Neural cell (in vitro differentiated cells): ENCODE measurements at regions not wholly inside any gene's neighbourhood (a gene's known extent, or its start where the extent isn't known, plus 50 kb on each side); places are given as distances from the start of the nearest gene placed in this dataset.

ENCODE experiments used
- H2AFZ ChIP-seq: fragments of 200-600, 300-800 bp; sonication (generic), shearing (Covaris generic); 2 replicates; pipeline ENCODE4 v1.6.0; 2014; ENCODE audit warnings: low read depth, mild to moderate bottlenecking, antibody characterized with exemption, low read length, moderate library complexity
- H3F3A ChIP-seq: fragments of 200-600 bp; shearing (Covaris generic); 2 replicates; pipeline ENCODE4 v1.6.1; 2016; ENCODE audit warnings: mild to moderate bottlenecking, moderate library complexity, mixed read lengths, antibody characterized with exemption, low read length; ENCODE audit not compliant: insufficient read depth, poor library complexity, severe bottlenecking
- H3K27ac ChIP-seq: fragments of 200-600, 300-800 bp; sonication (generic), shearing (Covaris generic); 2 replicates; pipeline ENCODE4 v1.5.1; 2014; ENCODE audit warnings: mild to moderate bottlenecking, low read length, moderate library complexity
- H3K27me3 ChIP-seq: fragments of 300-800, 200-600 bp; sonication (generic), shearing (Covaris generic); 2 replicates; pipeline ENCODE4 v1.6.0; 2014; ENCODE audit warnings: mild to moderate bottlenecking, low read depth, low read length, moderate library complexity; ENCODE audit not compliant: insufficient read depth
- H3K36me3 ChIP-seq: fragments of 300-800, 200-600 bp; sonication (generic), shearing (Covaris generic); 2 replicates; pipeline ENCODE4 v1.5.1; 2014; ENCODE audit warnings: mild to moderate bottlenecking, antibody characterized with exemption, low read length, moderate library complexity; ENCODE audit not compliant: insufficient read depth
- H3K4me2 ChIP-seq: fragments of 300-800, 200-600 bp; sonication (generic), shearing (Covaris generic); 2 replicates; pipeline ENCODE4 v1.6.0; 2014; ENCODE audit warnings: mild to moderate bottlenecking, low read length
- H3K4me3 ChIP-seq: fragments of 300-800, 200-600 bp; sonication (generic), shearing (Covaris generic); 2 replicates; pipeline ENCODE4 v1.5.1; 2014; ENCODE audit warnings: mild to moderate bottlenecking, low read length, moderate library complexity
- H3K79me2 ChIP-seq: fragments of 200-600 bp; shearing (Covaris generic); replicated peaks from 2 replicates; pipeline ENCODE4 v1.6.0; 2014; ENCODE audit warnings: mild to moderate bottlenecking, low read length, moderate library complexity; ENCODE audit not compliant: insufficient read depth
- H3K9ac ChIP-seq: fragments of 300-800, 200-600 bp; sonication (generic), shearing (Covaris generic); 2 replicates; pipeline ENCODE4 v1.6.1; 2016; ENCODE audit warnings: mild to moderate bottlenecking, low read length, mixed read lengths
- H3K9me2 ChIP-seq: fragments of 200-600 bp; shearing (Covaris generic); 2 replicates; pipeline ENCODE4 v1.6.1; 2016; ENCODE audit warnings: mild to moderate bottlenecking, low read length, mixed read lengths; ENCODE audit not compliant: insufficient read depth
- H3K9me3 ChIP-seq: fragments of 200-600, 300-800 bp; sonication (generic), shearing (Covaris generic); 2 replicates; pipeline ENCODE4 v1.6.1; 2016; ENCODE audit warnings: mild to moderate bottlenecking, mixed run types, low read length, moderate library complexity, mixed read lengths
- H4K20me1 ChIP-seq: fragments of 200-600 bp; shearing (Covaris generic); 2 replicates; pipeline ENCODE4 v1.6.1; 2016; ENCODE audit warnings: mild to moderate bottlenecking, mixed run types; ENCODE audit not compliant: insufficient read depth
- EP300 ChIP-seq: fragments of 450-650 bp; conservative IDR thresholded peaks from 2 replicates; pipeline ENCODE4 v1.6.1; 2014; ENCODE audit warnings: antibody characterized with exemption, mild to moderate bottlenecking, moderate library complexity; ENCODE audit not compliant: poor library complexity, severe bottlenecking
- EZH2 ChIP-seq: fragments of 200-600, 300-800 bp; shearing (Covaris generic), sonication (generic); IDR thresholded peaks from 2 replicates; pipeline ENCODE4 v1.6.1; 2014; ENCODE audit warnings: antibody characterized with exemption, low read length, borderline replicate concordance, mild to moderate bottlenecking; ENCODE audit not compliant: insufficient read depth, poor library complexity, severe bottlenecking
- MXI1 ChIP-seq: fragments of 450-650 bp; conservative IDR thresholded peaks from 2 replicates; pipeline ENCODE4 v1.6.1; 2014; ENCODE audit warnings: antibody characterized with exemption, mild to moderate bottlenecking; ENCODE audit not compliant: poor library complexity, severe bottlenecking
- POLR2AphosphoS5 ChIP-seq: IDR thresholded peaks from 2 replicates; pipeline ENCODE4 v1.6.1; 2012
- RAD21 ChIP-seq: fragments of 450-650 bp; conservative IDR thresholded peaks from 2 replicates; pipeline ENCODE4 v1.6.1; 2014; ENCODE audit warnings: antibody characterized with exemption, mild to moderate bottlenecking, moderate library complexity
- REST ChIP-seq: IDR thresholded peaks from 2 replicates; pipeline ENCODE4 v1.6.1; 2012; ENCODE audit warnings: borderline replicate concordance
- SMC3 ChIP-seq: fragments of 450-650 bp; conservative IDR thresholded peaks from 2 replicates; pipeline ENCODE4 v1.6.1; 2014; ENCODE audit warnings: antibody characterized with exemption, mild to moderate bottlenecking, moderate library complexity; ENCODE audit not compliant: poor library complexity
- TAF1 ChIP-seq: IDR thresholded peaks from 2 replicates; pipeline ENCODE4 v1.6.1; 2012; ENCODE audit warnings: low read depth
- TF ChIP-seq, protein P1 (sequence below): fragments of 450-650 bp; IDR thresholded peaks from 2 replicates; pipeline ENCODE4 v1.5.1; 2014; ENCODE audit warnings: antibody characterized with exemption, mild to moderate bottlenecking, moderate library complexity; ENCODE audit not compliant: poor library complexity, severe bottlenecking

- no peaks in the 10 kb centered on the region for H3F3A ChIP-seq
- H3K27ac ChIP-seq: no peak overlapping the region
- H3K9me2 ChIP-seq: no peaks in the 10 kb centered on the region
- no peak overlapping the region for H2AFZ ChIP-seq
- TF ChIP-seq RAD21 (no peak), EP300 (no peak), TAF1 (no peak), REST (no peak), EZH2 (no peak), MXI1 (no peak), SMC3 (no peak), POLR2AphosphoS5 (no peak)
- TF ChIP-seq, protein P1, sequence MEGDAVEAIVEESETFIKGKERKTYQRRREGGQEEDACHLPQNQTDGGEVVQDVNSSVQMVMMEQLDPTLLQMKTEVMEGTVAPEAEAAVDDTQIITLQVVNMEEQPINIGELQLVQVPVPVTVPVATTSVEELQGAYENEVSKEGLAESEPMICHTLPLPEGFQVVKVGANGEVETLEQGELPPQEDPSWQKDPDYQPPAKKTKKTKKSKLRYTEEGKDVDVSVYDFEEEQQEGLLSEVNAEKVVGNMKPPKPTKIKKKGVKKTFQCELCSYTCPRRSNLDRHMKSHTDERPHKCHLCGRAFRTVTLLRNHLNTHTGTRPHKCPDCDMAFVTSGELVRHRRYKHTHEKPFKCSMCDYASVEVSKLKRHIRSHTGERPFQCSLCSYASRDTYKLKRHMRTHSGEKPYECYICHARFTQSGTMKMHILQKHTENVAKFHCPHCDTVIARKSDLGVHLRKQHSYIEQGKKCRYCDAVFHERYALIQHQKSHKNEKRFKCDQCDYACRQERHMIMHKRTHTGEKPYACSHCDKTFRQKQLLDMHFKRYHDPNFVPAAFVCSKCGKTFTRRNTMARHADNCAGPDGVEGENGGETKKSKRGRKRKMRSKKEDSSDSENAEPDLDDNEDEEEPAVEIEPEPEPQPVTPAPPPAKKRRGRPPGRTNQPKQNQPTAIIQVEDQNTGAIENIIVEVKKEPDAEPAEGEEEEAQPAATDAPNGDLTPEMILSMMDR: no peak
- no peaks in the 10 kb centered on the region for H3K27me3 ChIP-seq
- H3K9ac ChIP-seq: no peak overlapping the region
- H3K36me3 ChIP-seq: no peaks in the 10 kb centered on the region
- H3K79me2 ChIP-seq: no peaks in the 10 kb centered on the region
- H3K9me3 ChIP-seq: peaks cover 2% of the 10 kb centered on the region
- no peaks in the 10 kb centered on the region for H4K20me1 ChIP-seq
- no peak overlapping the region for H3K4me3 ChIP-seq
- no peak overlapping the region for H3K4me2 ChIP-seq
Observed at GRCh38 chr20:60422848-60423247, 464.6 kb downstream of the CDH26 start.

- Histone ChIP-seq H3K27ac (no peak overlapping the region), H3K9me2 (no peaks in the 10 kb centered on the region), H3K9me3 (no peaks in the 10 kb centered on the region), H4K20me1 (no peaks in the 10 kb centered on the region), H3F3A (no peaks in the 10 kb centered on the region), H3K79me2 (no peaks in the 10 kb centered on the region), H3K4me3 (no peak overlapping the region), H3K36me3 (no peaks in the 10 kb centered on the region), H3K27me3 (no peaks in the 10 kb centered on the region), H3K4me2 (no peak overlapping the region), H3K9ac (no peak overlapping the region), H2AFZ (no peak overlapping the region)
- no peak for TF ChIP-seq POLR2AphosphoS5
- no peak for TF ChIP-seq MXI1
- TF ChIP-seq, protein P1: no peak
- no peak for TF ChIP-seq SMC3
- TF ChIP-seq RAD21: no peak
- TF ChIP-seq REST: no peak
- no peak for TF ChIP-seq EP300
- TF ChIP-seq EZH2: no peak
Observed at GRCh38 chr20:60424267-60424902, 466.2 kb downstream of the CDH26 start.
